Fibroblast of pulmonary artery (primary cell): ENCODE measurements at regions not wholly inside any gene's neighbourhood (a gene's known extent, or its start where the extent isn't known, plus 50 kb on each side); places are given as distances from the start of the nearest gene placed in this dataset.

Source experiments
- DNase-seq: peaks from one replicate; pipeline ENCODE4 v3.0.0-alpha.2; 2010; ENCODE audit warnings: low read depth
- H3K4me3 ChIP-seq: replicated peaks from 2 replicates; pipeline ENCODE4 v1.5.1; 2011; ENCODE audit warnings: low read depth, mild to moderate bottlenecking, control low read depth, low read length, moderate library complexity
- CTCF ChIP-seq: IDR thresholded peaks from 2 replicates; pipeline ENCODE4 v1.5.1; 2011; ENCODE audit warnings: mild to moderate bottlenecking, control low read depth, low read length, inconsistent platforms; ENCODE audit errors: missing control alignments

- DNase-seq = no peak
- TF ChIP-seq CTCF = no peak
- no peak overlapping the region for H3K4me3 ChIP-seq
Observed at GRCh38 chr2:239605409-239605808, 204.6 kb upstream of the HDAC4 start.

GRCh38 chr2:239604861-239605260, 204.0 kb upstream of the HDAC4 start:
- no peak overlapping the region for H3K4me3 ChIP-seq
- TF ChIP-seq CTCF = no peak
- DNase-seq = no peak

GRCh38 chr2:239603411-239604356, 202.9 kb upstream of the HDAC4 start:
- DNase-seq = no peak
- TF ChIP-seq CTCF = no peak

GRCh38 chr2:239602290-239603282, 201.8 kb upstream of the HDAC4 start:
- no peak for TF ChIP-seq CTCF
- no peak for DNase-seq
- H3K4me3 ChIP-seq = no peak overlapping the region

More at GRCh38 chr2:239603411-239604356, 202.9 kb upstream of the HDAC4 start:
- no peak overlapping the region for H3K4me3 ChIP-seq

- no peak for TF ChIP-seq CTCF
- H3K4me3 ChIP-seq = no peak overlapping the region
- no peak for DNase-seq
Observed at GRCh38 chr2:239601880-239602279, 201.1 kb upstream of the HDAC4 start.

- no peak overlapping the region for H3K4me3 ChIP-seq
- no peak for TF ChIP-seq CTCF
- DNase-seq = no peak
Observed at GRCh38 chr2:239601201-239601851, 200.5 kb upstream of the HDAC4 start.
